Upper lobe of left lung (tissue), 6 donors: ENCODE measurements at regions not wholly inside any gene's neighbourhood (a gene's known extent, or its start where the extent isn't known, plus 50 kb on each side); places are given as distances from the start of the nearest gene placed in this dataset.

Source experiments
- ATAC-seq, 2 donors: fragments of 200-7000 bp; cut with Tn5 transposase; one replicate each; pipeline ENCODE4 v1.9.1; 2022; ENCODE audit warnings: mild to moderate bottlenecking in 2 of 2, moderate library complexity in 2 of 2; ENCODE audit not compliant: low FRiP score in 2 of 2
- DNase-seq, 2 donors: peaks; one replicate each; pipeline ENCODE4 v3.0.0-alpha.2; 2019 to 2020
- H3K27ac ChIP-seq, 4 donors: fragments of 200-600 bp; sonication (generic); one replicate each; pipeline ENCODE4 v1.5.1; 2016 to 2019
- H3K27me3 ChIP-seq, 4 donors: fragments of 200-600 bp; sonication (generic); one replicate each; pipeline ENCODE4 v1.5.1; 2017 to 2019
- H3K36me3 ChIP-seq, 4 donors: fragments of 200-600 bp; sonication (generic); one replicate each; pipeline ENCODE4 v1.5.1; 2016 to 2019
- H3K4me1 ChIP-seq, 4 donors: fragments of 200-600 bp; sonication (generic); one replicate each; pipeline ENCODE4 v1.5.1; 2018 to 2019
- H3K4me3 ChIP-seq, 4 donors: fragments of 200-600 bp; sonication (generic); one replicate each; pipeline ENCODE4 v1.5.1; 2017 to 2019; ENCODE audit warnings: mild to moderate bottlenecking in 2 of 4, moderate library complexity in 1 of 4
- H3K9me3 ChIP-seq, 4 donors: fragments of 200-600 bp; sonication (generic); one replicate each; pipeline ENCODE4 v1.5.1; 2018 to 2019
- EP300 ChIP-seq, 4 donors: sonication (generic); formaldehyde crosslinking; IDR thresholded peaks; one replicate each; pipeline ENCODE4 v1.5.1; 2017; ENCODE audit warnings: antibody characterized with exemption in 4 of 4, control low read depth in 2 of 4
- POLR2A ChIP-seq, 4 donors: fragments of 450-650 bp; IDR thresholded peaks; one replicate each; pipeline ENCODE4 v1.5.1; 2016 to 2017; ENCODE audit warnings: antibody characterized with exemption in 4 of 4, mild to moderate bottlenecking in 2 of 4
- POLR2AphosphoS5 ChIP-seq, 2 donors: sonication (generic); formaldehyde crosslinking; IDR thresholded peaks; one replicate each; pipeline ENCODE4 v1.5.1; 2017; ENCODE audit warnings: antibody characterized with exemption in 2 of 2
- whole genome bisulfite sequencing, 2 donors: methylation state at CpG; one replicate each; pipeline ENCODE4 v1.1.5; 2017 to 2018; 5-methylcytosine and 5-hydroxymethylcytosine counted together
- TF ChIP-seq, protein P1 (sequence below), 6 experiments: fragments of 450-650 bp in 4 of 6; fragments of 200-600 bp in 2 of 6; sonication (generic) in 2 of 6; IDR thresholded peaks; one replicate each; pipeline ENCODE4 v1.5.1; 2016 to 2019; ENCODE audit warnings: antibody characterized with exemption in 6 of 6
- donor health status: DM: no; HTN: no; CAD: no; lungs with moderate emphysema.
- donor health status: DM: no; HTN: yes; CAD: no; lungs with severe emphysema.

DNA sequence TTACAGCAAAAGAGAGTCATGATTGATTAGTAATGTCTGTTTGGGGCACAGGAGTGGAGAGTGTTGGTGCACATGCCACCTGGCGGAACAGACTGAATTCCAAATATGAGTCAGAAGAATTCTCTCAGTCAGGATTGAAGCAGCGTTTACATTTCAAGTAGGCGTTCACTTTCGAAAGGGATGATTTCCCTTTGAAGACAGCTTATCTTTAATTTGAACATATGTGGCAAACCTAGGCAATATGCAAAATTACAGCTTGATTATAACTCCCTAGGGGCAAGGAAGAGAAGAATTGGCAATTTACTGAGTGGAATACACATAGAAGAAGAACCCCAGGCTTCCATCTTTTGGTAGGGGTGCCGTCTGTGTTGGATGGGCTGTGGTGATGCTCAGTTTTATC, 235.8 kb downstream of the HAPSTR1 start:
- no peaks in the 10 kb centered on the region for H3K36me3 ChIP-seq
- no peak overlapping the region for H3K27ac ChIP-seq
- H3K4me1 ChIP-seq, result peaks cover 0 to 3% (median 0%) of the 10 kb centered on the region in 4 donors
- H3K9me3 ChIP-seq, result no peaks in the 10 kb centered on the region
- 75 to 83% methylated on average over 5 of the region's 5 CpGs for WGBS, 2 donors
- H3K27me3 ChIP-seq, result no peaks in the 10 kb centered on the region
- no peak for ATAC-seq
- DNase-seq, result no peak
- no peak for TF ChIP-seq POLR2A (IDR thresholded peaks at IDR 0.05)
- TF ChIP-seq POLR2AphosphoS5 (IDR thresholded peaks at IDR 0.05), result no peak
- no peak for TF ChIP-seq EP300 (IDR thresholded peaks at IDR 0.05)
- TF ChIP-seq, protein P1, sequence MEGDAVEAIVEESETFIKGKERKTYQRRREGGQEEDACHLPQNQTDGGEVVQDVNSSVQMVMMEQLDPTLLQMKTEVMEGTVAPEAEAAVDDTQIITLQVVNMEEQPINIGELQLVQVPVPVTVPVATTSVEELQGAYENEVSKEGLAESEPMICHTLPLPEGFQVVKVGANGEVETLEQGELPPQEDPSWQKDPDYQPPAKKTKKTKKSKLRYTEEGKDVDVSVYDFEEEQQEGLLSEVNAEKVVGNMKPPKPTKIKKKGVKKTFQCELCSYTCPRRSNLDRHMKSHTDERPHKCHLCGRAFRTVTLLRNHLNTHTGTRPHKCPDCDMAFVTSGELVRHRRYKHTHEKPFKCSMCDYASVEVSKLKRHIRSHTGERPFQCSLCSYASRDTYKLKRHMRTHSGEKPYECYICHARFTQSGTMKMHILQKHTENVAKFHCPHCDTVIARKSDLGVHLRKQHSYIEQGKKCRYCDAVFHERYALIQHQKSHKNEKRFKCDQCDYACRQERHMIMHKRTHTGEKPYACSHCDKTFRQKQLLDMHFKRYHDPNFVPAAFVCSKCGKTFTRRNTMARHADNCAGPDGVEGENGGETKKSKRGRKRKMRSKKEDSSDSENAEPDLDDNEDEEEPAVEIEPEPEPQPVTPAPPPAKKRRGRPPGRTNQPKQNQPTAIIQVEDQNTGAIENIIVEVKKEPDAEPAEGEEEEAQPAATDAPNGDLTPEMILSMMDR (IDR thresholded peaks at IDR 0.05), result no peak
- no peak overlapping the region for H3K4me3 ChIP-seq

DNA sequence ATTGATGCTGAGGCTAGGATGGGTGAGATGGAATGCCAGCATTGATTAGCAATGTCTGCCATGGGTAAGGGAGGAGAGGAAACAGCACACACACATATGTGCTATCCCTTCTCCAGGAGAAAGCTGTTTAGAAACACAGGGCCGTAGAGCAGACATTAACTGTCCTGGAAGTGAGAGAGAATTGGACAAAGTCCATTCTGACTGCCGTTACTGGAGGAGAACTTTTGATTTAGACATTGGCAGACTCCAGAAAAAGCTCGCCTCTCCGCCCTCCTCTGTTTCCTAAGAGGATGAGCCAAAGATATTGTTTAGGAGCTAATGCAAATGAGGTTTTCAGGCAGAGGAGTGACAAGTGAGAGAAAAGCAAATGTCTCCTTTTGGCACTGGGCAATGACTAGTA, 237.0 kb downstream of the HAPSTR1 start:
- H3K4me3 ChIP-seq, result no peak overlapping the region

DNA sequence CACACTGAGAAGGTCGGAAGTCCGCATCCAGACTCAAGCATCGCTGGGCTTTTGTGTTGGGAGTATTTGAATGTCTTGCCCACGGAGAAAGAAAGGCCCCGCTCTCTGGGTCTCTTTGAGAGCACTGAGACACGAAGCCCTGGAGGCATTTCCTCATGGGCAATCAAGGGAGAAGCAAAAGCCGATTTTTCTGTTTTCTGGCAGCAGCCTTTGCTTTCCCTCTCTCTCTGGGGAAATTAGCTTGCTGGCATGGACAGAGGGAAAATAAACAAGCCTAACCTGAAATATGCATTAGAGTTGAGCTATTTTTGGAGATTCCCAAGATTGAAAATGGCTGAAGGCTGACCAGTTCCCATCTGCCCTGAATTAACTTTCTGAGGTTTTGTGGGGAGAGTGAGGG, 238.7 kb downstream of the HAPSTR1 start:
- Histone ChIP-seq H3K36me3 (no peaks in the 10 kb centered on the region), H3K27ac (no peak overlapping the region), H3K9me3 (no peaks in the 10 kb centered on the region), H3K4me1 (peaks cover 0 to 3% (median 0%) of the 10 kb centered on the region in 4 donors), H3K27me3 (no peaks in the 10 kb centered on the region), H3K4me3 (no peak overlapping the region)
- TF ChIP-seq, protein P1 (IDR thresholded peaks at IDR 0.05), result no peak
- TF ChIP-seq EP300 (IDR thresholded peaks at IDR 0.05), result no peak
- no peak for TF ChIP-seq POLR2AphosphoS5 (IDR thresholded peaks at IDR 0.05)
- no peak for TF ChIP-seq POLR2A (IDR thresholded peaks at IDR 0.05)
- 48 to 54% methylated on average over 7 of the region's 7 CpGs for WGBS, 2 donors
- no peak for ATAC-seq
- DNase-seq, result no peak

More for the DNA sequence above, 237.0 kb downstream of the HAPSTR1 start:
- H3K36me3 ChIP-seq, result no peaks in the 10 kb centered on the region
- no peaks in the 10 kb centered on the region for H3K27me3 ChIP-seq
- H3K27ac ChIP-seq, result no peak overlapping the region
- peaks cover 0 to 3% (median 0%) of the 10 kb centered on the region in 4 donors for H3K4me1 ChIP-seq
- TF ChIP-seq POLR2AphosphoS5 (IDR thresholded peaks at IDR 0.05) (no peak), POLR2A (IDR thresholded peaks at IDR 0.05) (no peak), EP300 (IDR thresholded peaks at IDR 0.05) (no peak)
- TF ChIP-seq, protein P1 (IDR thresholded peaks at IDR 0.05), result no peak
- H3K9me3 ChIP-seq, result no peaks in the 10 kb centered on the region
- no peak for DNase-seq
- no peak for ATAC-seq
- 57 to 76% methylated on average over 4 of the region's 4 CpGs for WGBS, 2 donors

DNA sequence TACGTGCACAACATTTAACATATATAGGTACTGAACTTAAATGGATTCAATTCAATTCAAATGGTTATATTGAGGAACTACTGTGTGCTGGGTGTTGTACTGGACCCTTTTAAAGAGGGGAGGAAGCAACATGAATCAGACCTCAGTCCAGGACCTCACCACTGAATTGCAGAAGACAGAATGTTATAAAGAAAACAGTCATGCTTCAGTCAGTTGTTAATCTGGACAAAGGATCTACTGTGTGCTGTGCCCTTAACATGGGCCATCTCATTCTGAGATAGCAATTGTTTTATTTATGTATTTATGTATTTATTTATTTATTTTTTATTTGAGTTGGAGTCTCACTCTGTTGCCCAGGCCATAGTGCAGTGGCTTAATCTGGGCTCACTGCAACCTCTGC, 240.1 kb downstream of the HAPSTR1 start:
- WGBS, 2 donors, result 93 to 100% methylated on average over 1 of the region's 1 CpG
- TF ChIP-seq, protein P1 (IDR thresholded peaks at IDR 0.05), result no peak
- TF ChIP-seq POLR2AphosphoS5 (IDR thresholded peaks at IDR 0.05) (no peak), POLR2A (IDR thresholded peaks at IDR 0.05) (no peak), EP300 (IDR thresholded peaks at IDR 0.05) (no peak)
- ATAC-seq, result no peak

DNA sequence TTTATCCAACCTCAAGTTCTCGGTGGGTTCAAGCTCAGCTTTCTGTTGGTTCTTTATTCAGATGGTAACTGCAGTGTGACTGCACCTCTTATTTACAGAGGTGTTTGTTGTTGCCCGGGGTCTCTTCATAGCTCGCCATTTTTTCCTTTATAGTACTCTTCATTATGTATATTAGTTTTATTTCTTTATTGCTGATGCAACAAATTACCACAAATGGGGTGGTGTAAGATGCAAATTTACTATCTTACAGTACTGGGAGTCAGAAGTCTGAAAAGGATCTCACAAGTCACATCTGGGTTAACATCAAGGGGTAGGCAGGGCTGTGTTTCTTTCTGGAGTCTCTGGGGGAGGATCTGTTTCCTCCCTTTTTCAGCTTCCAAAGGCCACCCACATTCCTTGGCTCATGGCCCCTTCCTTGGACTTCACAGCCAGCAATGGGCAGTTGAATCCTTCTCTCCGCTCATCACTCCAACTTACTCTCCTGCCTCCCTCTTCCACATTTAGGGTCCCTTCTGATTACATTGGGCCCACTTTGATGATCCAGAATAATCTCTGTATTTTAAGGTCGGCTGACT, 241.2 kb downstream of the HAPSTR1 start:
- TF ChIP-seq, protein P1 (IDR thresholded peaks at IDR 0.05), result no peak
- TF ChIP-seq POLR2AphosphoS5 (IDR thresholded peaks at IDR 0.05), result no peak
- no peak for TF ChIP-seq POLR2A (IDR thresholded peaks at IDR 0.05)
- TF ChIP-seq EP300 (IDR thresholded peaks at IDR 0.05), result no peak
- 90 to 96% methylated on average over 5 of the region's 5 CpGs for WGBS, 2 donors
- Histone ChIP-seq H3K4me3 (no peak overlapping the region), H3K9me3 (no peaks in the 10 kb centered on the region), H3K27ac (no peak overlapping the region), H3K4me1 (peaks cover 0 to 3% (median 0%) of the 10 kb centered on the region in 4 donors), H3K36me3 (no peaks in the 10 kb centered on the region), H3K27me3 (no peaks in the 10 kb centered on the region)
- DNase-seq (no peak), ATAC-seq (no peak)

More for the DNA sequence above, 240.1 kb downstream of the HAPSTR1 start:
- H3K4me1 ChIP-seq, result peaks cover 0 to 3% (median 0%) of the 10 kb centered on the region in 4 donors
- H3K27ac ChIP-seq, result no peak overlapping the region
- no peak overlapping the region for H3K4me3 ChIP-seq
- DNase-seq, result no peak
- H3K9me3 ChIP-seq, result no peaks in the 10 kb centered on the region
- no peaks in the 10 kb centered on the region for H3K36me3 ChIP-seq
- no peaks in the 10 kb centered on the region for H3K27me3 ChIP-seq
